Progenitor cell of endocrine pancreas (in vitro differentiated cells): ENCODE measurements at regions not wholly inside any gene's neighbourhood (a gene's known extent, or its start where the extent isn't known, plus 50 kb on each side); places are given as distances from the start of the nearest gene placed in this dataset.

Source experiments
- DNase-seq: peaks from one replicate; pipeline ENCODE4 v3.0.0; 2021; ENCODE audit warnings: low spot score; ENCODE audit not compliant: unreplicated experiment
- H3K27ac Mint-ChIP-seq: 2 replicates; pipeline ENCODE4 v1.8.0; 2021; ENCODE audit warnings: mild to moderate bottlenecking, moderate library complexity, mixed read lengths
- H3K27me3 Mint-ChIP-seq: 2 replicates; pipeline ENCODE4 v1.8.0; 2021; ENCODE audit warnings: mixed read lengths
- H3K36me3 Mint-ChIP-seq: 2 replicates; pipeline ENCODE4 v1.8.0; 2022; ENCODE audit warnings: mixed read lengths; ENCODE audit not compliant: insufficient read depth
- H3K4me1 Mint-ChIP-seq: 2 replicates; pipeline ENCODE4 v1.8.0; 2021; ENCODE audit warnings: low read depth, mixed read lengths
- H3K4me3 Mint-ChIP-seq: 2 replicates; pipeline ENCODE4 v1.8.0; 2021; ENCODE audit warnings: low read depth, mild to moderate bottlenecking, moderate library complexity, mixed read lengths
- H3K9me3 Mint-ChIP-seq: 2 replicates; pipeline ENCODE4 v1.8.0; 2021; ENCODE audit warnings: low read depth, mixed read lengths
- CTCF ChIP-seq: fragments of 200-600 bp; sonication (generic); IDR thresholded peaks from one replicate; pipeline ENCODE4 v1.5.0; 2021; ENCODE audit warnings: antibody characterized with exemption, mild to moderate bottlenecking; ENCODE audit not compliant: unreplicated experiment

GRCh38 chr18:51762373-51762772 lies 564.9 kb upstream of the MEX3C start:
- Mint-ChIP-seq H3K36me3 (no peaks in the 10 kb centered on the region), H3K4me1 (peaks cover 5% of the 10 kb centered on the region), H3K9me3 (no peaks in the 10 kb centered on the region), H3K27ac (no peak overlapping the region), H3K27me3 (no peaks in the 10 kb centered on the region), H3K4me3 (no peak overlapping the region)
- no peak for DNase-seq
- TF ChIP-seq CTCF = no peak

- no peak overlapping the region for H3K4me3 Mint-ChIP-seq
- no peaks in the 10 kb centered on the region for H3K36me3 Mint-ChIP-seq
- H3K4me1 Mint-ChIP-seq = no peaks in the 10 kb centered on the region
- no peak for DNase-seq
- no peak overlapping the region for H3K27ac Mint-ChIP-seq
- no peaks in the 10 kb centered on the region for H3K27me3 Mint-ChIP-seq
- no peak for TF ChIP-seq CTCF
- H3K9me3 Mint-ChIP-seq = no peaks in the 10 kb centered on the region
Observed at GRCh38 chr18:51765606-51766360, 568.3 kb upstream of the MEX3C start.

- no peak for TF ChIP-seq CTCF
- Mint-ChIP-seq H3K9me3 (no peaks in the 10 kb centered on the region), H3K27me3 (no peaks in the 10 kb centered on the region), H3K36me3 (no peaks in the 10 kb centered on the region), H3K4me1 (no peaks in the 10 kb centered on the region), H3K4me3 (no peak overlapping the region), H3K27ac (no peak overlapping the region)
- DNase-seq = no peak
Observed at GRCh38 chr18:51767293-51767692, 569.8 kb upstream of the MEX3C start.

- Mint-ChIP-seq H3K27me3 (no peaks in the 10 kb centered on the region), H3K9me3 (no peaks in the 10 kb centered on the region), H3K36me3 (no peaks in the 10 kb centered on the region), H3K27ac (no peak overlapping the region), H3K4me3 (no peak overlapping the region), H3K4me1 (no peaks in the 10 kb centered on the region)
- no peak for DNase-seq
- TF ChIP-seq CTCF = no peak
Observed at GRCh38 chr18:51778115-51778514, 561.9 kb upstream of the DCC start.

- H3K4me3 Mint-ChIP-seq = no peak overlapping the region
- TF ChIP-seq CTCF = no peak
- no peaks in the 10 kb centered on the region for H3K4me1 Mint-ChIP-seq
- no peak overlapping the region for H3K27ac Mint-ChIP-seq
- no peaks in the 10 kb centered on the region for H3K36me3 Mint-ChIP-seq
- no peaks in the 10 kb centered on the region for H3K9me3 Mint-ChIP-seq
- H3K27me3 Mint-ChIP-seq = no peaks in the 10 kb centered on the region
- DNase-seq = no peak
Observed at GRCh38 chr18:51789871-51790270, 550.1 kb upstream of the DCC start.
